ENCODE measurements at regions not wholly inside any gene's neighbourhood (a gene's known extent, or its start where the extent isn't known, plus 50 kb on each side); places are given as distances from the start of the nearest gene placed in this dataset.

DNA sequence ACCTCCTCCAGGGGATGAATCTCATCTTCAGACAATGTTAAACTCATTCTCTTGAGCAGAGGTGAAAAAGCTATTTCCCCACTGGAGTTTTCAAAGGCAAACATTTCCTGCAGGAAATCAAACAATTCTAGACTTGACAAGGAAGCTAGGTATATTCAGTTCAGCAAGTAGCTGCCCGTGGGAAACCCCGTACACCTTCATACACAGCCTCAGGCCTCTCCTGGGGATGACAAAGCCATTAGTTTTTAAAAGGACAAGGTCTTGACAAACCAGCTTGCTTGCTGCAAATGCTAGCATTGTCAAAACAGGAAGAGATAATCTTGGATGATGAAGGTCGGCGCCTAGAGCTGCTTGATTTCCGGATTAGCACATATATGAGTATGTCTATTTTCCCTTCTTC, 1630.8 kb upstream of the TENM4 start:
- no peak overlapping the region for H3K4me3 ChIP-seq (ENCODE audit: low read length)
- no peaks in the 10 kb centered on the region for H3K36me3 ChIP-seq (ENCODE audit: control insufficient read depth, low read length)
- no peak overlapping the region for H3K27ac ChIP-seq (ENCODE audit: low read depth, low read length)

DNA sequence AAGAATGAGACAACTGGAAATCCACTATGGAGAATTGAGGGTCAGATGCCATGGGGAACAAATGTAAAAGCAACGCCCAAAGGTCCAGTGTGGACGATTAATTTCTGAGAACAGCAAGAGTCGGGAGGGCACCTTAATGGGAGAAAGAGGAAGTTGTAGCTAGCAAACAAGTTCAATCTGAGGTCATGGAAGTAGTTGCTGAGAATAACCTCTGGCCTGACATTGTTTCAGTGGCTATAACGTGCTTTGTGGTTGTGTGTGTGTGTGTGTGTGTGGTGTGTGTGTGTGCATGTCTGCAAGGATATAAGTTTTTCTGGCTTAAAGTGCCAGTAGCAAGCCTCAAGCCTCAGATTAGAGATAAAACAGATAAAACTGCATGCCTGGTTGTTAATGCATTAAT, 1630.1 kb upstream of the TENM4 start:
- no peaks in the 10 kb centered on the region for H3K79me2 ChIP-seq (ENCODE audit: control insufficient read depth, low read length)
- no peaks in the 10 kb centered on the region for H3K36me3 ChIP-seq (ENCODE audit: control insufficient read depth, low read length)
- no peaks in the 10 kb centered on the region for H3K9me2 ChIP-seq (replicated peaks; ENCODE audit: control insufficient read depth, low read length)
- H3F3A ChIP-seq (ENCODE audit: control insufficient read depth, insufficient read depth): no peaks in the 10 kb centered on the region
- H3K27me3 ChIP-seq (ENCODE audit: control insufficient read depth, low read length): no peaks in the 10 kb centered on the region
- no peak overlapping the region for H3K4me2 ChIP-seq (ENCODE audit: low read length)
- no peak overlapping the region for H3K4me3 ChIP-seq (ENCODE audit: low read length)
- no peaks in the 10 kb centered on the region for H4K20me1 ChIP-seq (ENCODE audit: control insufficient read depth, insufficient read depth, low read depth, low read length)
- no peak overlapping the region for H3K27ac ChIP-seq (ENCODE audit: low read depth, low read length)
- TF ChIP-seq, protein P1, sequence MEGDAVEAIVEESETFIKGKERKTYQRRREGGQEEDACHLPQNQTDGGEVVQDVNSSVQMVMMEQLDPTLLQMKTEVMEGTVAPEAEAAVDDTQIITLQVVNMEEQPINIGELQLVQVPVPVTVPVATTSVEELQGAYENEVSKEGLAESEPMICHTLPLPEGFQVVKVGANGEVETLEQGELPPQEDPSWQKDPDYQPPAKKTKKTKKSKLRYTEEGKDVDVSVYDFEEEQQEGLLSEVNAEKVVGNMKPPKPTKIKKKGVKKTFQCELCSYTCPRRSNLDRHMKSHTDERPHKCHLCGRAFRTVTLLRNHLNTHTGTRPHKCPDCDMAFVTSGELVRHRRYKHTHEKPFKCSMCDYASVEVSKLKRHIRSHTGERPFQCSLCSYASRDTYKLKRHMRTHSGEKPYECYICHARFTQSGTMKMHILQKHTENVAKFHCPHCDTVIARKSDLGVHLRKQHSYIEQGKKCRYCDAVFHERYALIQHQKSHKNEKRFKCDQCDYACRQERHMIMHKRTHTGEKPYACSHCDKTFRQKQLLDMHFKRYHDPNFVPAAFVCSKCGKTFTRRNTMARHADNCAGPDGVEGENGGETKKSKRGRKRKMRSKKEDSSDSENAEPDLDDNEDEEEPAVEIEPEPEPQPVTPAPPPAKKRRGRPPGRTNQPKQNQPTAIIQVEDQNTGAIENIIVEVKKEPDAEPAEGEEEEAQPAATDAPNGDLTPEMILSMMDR (IDR thresholded peaks at IDR 0.05; ENCODE audit: low read depth, low read length, poor library complexity, severe bottlenecking): no peak
- TF ChIP-seq EZH2phosphoT487 (IDR thresholded peaks at IDR 0.05; ENCODE audit: borderline replicate concordance, low read length): no peak
- H3K4me1 ChIP-seq (ENCODE audit: control insufficient read depth, low read length): no peaks in the 10 kb centered on the region
- H3K9me3 ChIP-seq (ENCODE audit: control insufficient read depth, insufficient read depth, low read length): no peaks in the 10 kb centered on the region; the same call in 1 of the 2 replicates

More for the DNA sequence above, 1630.8 kb upstream of the TENM4 start:
- Histone ChIP-seq H3K27me3 (ENCODE audit: control insufficient read depth, low read length) (no peaks in the 10 kb centered on the region), H3K4me2 (ENCODE audit: low read length) (no peak overlapping the region), H4K20me1 (ENCODE audit: control insufficient read depth, insufficient read depth, low read depth, low read length) (no peaks in the 10 kb centered on the region), H3K4me1 (ENCODE audit: control insufficient read depth, low read length) (no peaks in the 10 kb centered on the region), H3K79me2 (ENCODE audit: control insufficient read depth, low read length) (no peaks in the 10 kb centered on the region), H3K9me3 (ENCODE audit: control insufficient read depth, insufficient read depth, low read length) (no peaks in the 10 kb centered on the region; the same call in 1 of the 2 replicates), H3F3A (ENCODE audit: control insufficient read depth, insufficient read depth) (no peaks in the 10 kb centered on the region), H3K9me2 (replicated peaks; ENCODE audit: control insufficient read depth, low read length) (no peaks in the 10 kb centered on the region)
- TF ChIP-seq, protein P1 (IDR thresholded peaks at IDR 0.05; ENCODE audit: low read depth, low read length, poor library complexity, severe bottlenecking): no peak
- TF ChIP-seq EZH2phosphoT487 (IDR thresholded peaks at IDR 0.05; ENCODE audit: borderline replicate concordance, low read length): no peak

DNA sequence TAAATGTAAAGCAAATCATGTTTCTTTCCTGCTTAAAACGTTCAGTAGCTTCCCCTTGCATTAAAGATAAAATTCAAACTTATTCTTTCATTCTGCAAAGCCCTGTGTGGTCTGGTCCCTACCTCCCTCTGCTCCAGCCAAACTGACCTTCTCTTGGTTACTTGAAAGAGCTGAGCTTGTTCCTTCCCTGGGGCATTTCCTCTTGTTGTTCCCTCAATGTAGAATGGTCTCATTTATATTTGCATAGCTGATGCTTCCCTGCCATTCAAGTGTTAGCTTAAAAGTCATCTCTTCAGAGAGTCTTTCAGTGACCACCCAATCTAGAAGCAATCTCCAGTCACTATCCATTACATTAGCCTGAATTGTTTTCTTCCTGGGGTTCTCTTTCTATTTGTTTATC, 1618.5 kb upstream of the TENM4 start:
- no peaks in the 10 kb centered on the region for H3K9me3 ChIP-seq (ENCODE audit: control insufficient read depth, insufficient read depth, low read length)
- no peak overlapping the region for H3K27ac ChIP-seq (ENCODE audit: low read depth, low read length)
- no peak overlapping the region for H3K4me2 ChIP-seq (ENCODE audit: low read length)
- H3K36me3 ChIP-seq (ENCODE audit: control insufficient read depth, low read length): no peaks in the 10 kb centered on the region
- no peaks in the 10 kb centered on the region for H3K4me1 ChIP-seq (ENCODE audit: control insufficient read depth, low read length)
- no peaks in the 10 kb centered on the region for H3K9me2 ChIP-seq (replicated peaks; ENCODE audit: control insufficient read depth, low read length)
- TF ChIP-seq, protein P1 (IDR thresholded peaks at IDR 0.05; ENCODE audit: low read depth, low read length, poor library complexity, severe bottlenecking): no peak
- TF ChIP-seq EZH2phosphoT487 (IDR thresholded peaks at IDR 0.05; ENCODE audit: borderline replicate concordance, low read length): no peak
- no peaks in the 10 kb centered on the region for H3K79me2 ChIP-seq (ENCODE audit: control insufficient read depth, low read length)
- H4K20me1 ChIP-seq (ENCODE audit: control insufficient read depth, insufficient read depth, low read depth, low read length): no peaks in the 10 kb centered on the region
- no peaks in the 10 kb centered on the region for H3K27me3 ChIP-seq (ENCODE audit: control insufficient read depth, low read length)
- no peaks in the 10 kb centered on the region for H3F3A ChIP-seq (ENCODE audit: control insufficient read depth, insufficient read depth)
- H3K4me3 ChIP-seq (ENCODE audit: low read length): no peak overlapping the region
